ENCODE measurements at regions not wholly inside any gene's neighbourhood (a gene's known extent, or its start where the extent isn't known, plus 50 kb on each side); places are given as distances from the start of the nearest gene placed in this dataset.

- DNase-seq: no peak
These were observed 55.3 kb upstream of the ACSS3 start for GRCh38 chr12:81022531-81022930.

GRCh38 chr12:81021834-81022233 is 56.0 kb upstream of the ACSS3 start:
- no peak for DNase-seq

GRCh38 chr12:81021131-81021748 is 56.6 kb upstream of the ACSS3 start:
- no peak for DNase-seq

GRCh38 chr12:81017792-81018191 is 60.1 kb upstream of the ACSS3 start:
- DNase-seq: no peak

GRCh38 chr12:81015510-81015909 is 62.4 kb upstream of the ACSS3 start:
- no peak for DNase-seq

- no peak for DNase-seq
These were observed 67.2 kb upstream of the ACSS3 start for GRCh38 chr12:81010641-81011040.

GRCh38 chr12:81005606-81006005 is 67.9 kb upstream of the LIN7A start:
- DNase-seq: peak; percentile 65

- no peak for DNase-seq
These were observed 63.1 kb upstream of the LIN7A start for GRCh38 chr12:81000831-81001230.

- no peak for DNase-seq
These were observed 51.3 kb upstream of the LIN7A start for GRCh38 chr12:80988986-80989385.
